Hypothalamus (tissue), 51 donors: ENCODE measurements at regions not wholly inside any gene's neighbourhood (a gene's known extent, or its start where the extent isn't known, plus 50 kb on each side); places are given as distances from the start of the nearest gene placed in this dataset.
A peak's percentile ranks its signal among the peaks of the same experiment; 100 is the strongest.

Experiments
- DNase-seq, 51 donors: peaks; one replicate each; lab custom pipeline; 2025; lab: John Stamatoyannopoulos, UW

GRCh38 chr18:39909706-39910105 is 2045.3 kb upstream of the PIK3C3 start:
- DNase-seq, result no peak

DNA sequence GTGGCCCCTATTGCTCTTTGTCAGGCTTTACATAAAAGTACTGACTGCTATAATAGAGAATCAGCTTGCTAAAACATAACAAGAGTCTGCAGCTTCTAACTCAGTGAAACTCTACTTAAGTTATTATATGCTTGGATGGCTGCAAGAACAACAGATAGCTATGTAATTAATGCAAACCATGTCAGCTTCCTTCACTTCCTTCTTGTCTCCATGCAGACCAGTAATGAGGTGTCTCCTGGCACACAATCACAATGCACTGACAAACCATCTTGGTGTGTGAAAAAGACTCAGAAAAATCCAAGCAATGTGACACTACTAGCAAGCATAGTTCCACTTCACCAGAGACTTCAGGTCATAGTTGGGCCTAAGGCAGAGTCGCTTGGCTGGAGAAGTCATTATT is 2068.9 kb upstream of the PIK3C3 start:
- DNase-seq, result no peak

- DNase-seq, result no peak
Observed at GRCh38 chr18:39872651-39873050, 2082.4 kb upstream of the PIK3C3 start.

GRCh38 chr18:39871961-39872360 is 2083.1 kb upstream of the PIK3C3 start:
- no peak for DNase-seq

- DNase-seq, result no peak
Observed at GRCh38 chr18:39870591-39870990, 2084.4 kb upstream of the PIK3C3 start.

GRCh38 chr18:39863916-39864315 is 2091.1 kb upstream of the PIK3C3 start:
- DNase-seq, result peak in 2 of 51 donors; percentile 3 to 16

- no peak for DNase-seq
Observed at GRCh38 chr18:39862341-39862740, 2092.7 kb upstream of the PIK3C3 start.

DNA sequence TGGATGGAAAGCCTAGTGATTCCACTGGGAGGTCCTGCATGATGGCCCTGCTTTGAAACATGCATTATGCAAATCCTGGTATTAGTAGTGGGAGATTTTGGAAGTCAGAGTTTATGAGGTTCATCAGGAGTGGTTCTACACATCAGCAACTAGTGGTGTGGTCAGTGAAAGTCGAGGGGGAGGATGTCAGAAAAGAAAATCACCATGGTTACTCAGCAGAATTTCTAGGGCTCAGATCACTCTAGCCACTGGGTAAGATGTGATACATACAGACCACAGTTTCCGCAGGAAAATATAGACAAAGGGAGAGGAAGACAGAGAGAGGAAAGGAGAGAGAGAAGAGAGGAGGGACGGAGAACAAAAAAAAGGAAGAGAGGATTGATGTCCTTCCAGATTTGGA is 2100.7 kb upstream of the PIK3C3 start:
- no peak for DNase-seq

DNA sequence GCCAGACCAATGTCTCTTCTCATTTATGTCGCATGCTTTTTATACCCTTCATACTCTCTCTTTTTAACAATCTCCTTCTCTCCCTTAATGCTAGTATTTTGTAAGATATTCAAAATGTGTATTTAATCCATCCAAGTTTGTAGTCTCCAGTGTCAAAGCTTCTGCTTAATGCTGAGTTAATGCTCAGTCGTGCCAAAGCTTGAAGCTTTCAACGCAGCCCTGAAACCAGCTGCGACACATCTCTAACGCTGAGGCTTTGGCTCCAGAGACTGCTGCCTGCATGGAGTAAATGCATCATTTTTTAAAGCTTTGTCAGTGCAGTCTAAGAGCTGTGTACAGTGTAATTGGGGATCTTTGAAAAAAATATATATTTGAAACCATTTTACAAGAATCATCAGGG is 2108.8 kb upstream of the PIK3C3 start:
- DNase-seq, result no peak

GRCh38 chr18:39845631-39846030 is 2109.4 kb upstream of the PIK3C3 start:
- DNase-seq, result no peak

GRCh38 chr18:39845106-39845505 is 2109.9 kb upstream of the PIK3C3 start:
- DNase-seq, result no peak

- no peak for DNase-seq
Observed at GRCh38 chr18:39843546-39843945, 2111.5 kb upstream of the PIK3C3 start.

DNA sequence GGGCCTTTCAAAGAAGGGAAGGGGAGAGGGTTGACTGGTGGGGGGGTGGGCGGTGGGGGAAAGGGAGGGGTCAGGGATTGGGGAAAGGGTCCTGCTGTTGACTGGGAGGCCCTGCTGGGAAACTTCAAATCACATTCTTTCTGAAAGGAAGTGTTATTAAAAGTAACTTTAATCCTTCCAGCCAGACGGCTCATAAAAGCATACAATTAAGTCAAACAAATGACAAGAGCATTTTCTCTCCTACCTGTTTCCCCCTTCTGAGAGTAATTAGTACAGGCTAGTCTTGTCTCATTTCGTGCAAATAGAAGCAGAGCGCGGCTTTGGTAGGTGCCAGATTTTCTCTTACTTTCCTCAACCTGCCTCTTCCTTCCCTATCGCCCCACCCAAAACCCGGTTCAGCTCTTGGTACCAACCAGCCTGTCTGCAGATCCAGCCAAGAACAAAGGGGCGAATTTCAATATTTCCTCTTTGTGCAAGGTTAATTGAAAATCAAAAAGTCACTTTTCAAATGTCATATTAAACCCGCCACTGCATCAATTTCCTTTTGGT is 2112.6 kb upstream of the PIK3C3 start:
- DNase-seq, result peak in 3 of 51 donors; percentile 1 to 55 (median 5)

DNA sequence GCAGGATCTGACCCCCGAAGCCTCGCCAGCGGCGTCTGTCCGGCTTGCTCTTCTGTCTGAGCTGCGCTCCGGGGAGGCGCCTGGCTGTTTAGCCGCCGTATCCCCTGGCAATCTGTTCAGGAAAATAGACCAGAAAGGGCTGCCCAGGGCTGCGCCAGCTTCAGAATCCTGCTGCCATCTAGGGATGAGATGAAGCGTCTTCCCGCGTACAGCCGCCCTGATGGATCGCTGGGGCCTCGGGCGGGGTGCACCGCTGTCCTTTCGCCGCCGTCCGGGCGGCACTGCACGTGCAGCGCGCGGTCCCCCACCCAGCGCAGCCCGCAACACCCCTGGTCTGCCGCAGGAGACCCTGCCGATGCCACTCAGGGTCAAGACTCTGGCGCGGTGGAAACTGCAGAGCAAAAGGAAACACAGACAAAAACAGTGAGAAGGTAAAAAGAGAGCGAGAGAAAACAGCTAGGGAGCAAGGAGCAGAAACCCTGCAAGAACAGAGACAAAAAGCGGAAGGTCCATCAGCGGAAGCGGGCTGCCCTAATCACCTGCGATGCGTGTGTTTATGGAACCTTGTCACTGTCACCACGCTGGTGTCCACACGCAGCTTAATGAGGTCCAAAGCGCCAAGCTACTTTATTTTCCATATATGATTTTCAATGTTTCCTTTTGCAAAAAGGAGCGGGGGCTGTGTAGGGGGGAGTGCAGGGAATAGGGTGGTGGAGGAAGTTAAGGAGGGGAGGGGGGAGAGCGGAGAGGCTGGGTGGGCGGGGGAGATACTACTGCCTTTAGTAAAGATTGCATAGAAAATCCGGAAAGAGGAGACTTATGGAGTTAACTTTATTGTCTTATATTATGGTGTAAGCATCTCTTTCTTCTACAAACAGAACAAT is 2113.3 kb upstream of the PIK3C3 start:
- DNase-seq, result peak in 48 of 51 donors; percentile 7 to 86 (median 50)

DNA sequence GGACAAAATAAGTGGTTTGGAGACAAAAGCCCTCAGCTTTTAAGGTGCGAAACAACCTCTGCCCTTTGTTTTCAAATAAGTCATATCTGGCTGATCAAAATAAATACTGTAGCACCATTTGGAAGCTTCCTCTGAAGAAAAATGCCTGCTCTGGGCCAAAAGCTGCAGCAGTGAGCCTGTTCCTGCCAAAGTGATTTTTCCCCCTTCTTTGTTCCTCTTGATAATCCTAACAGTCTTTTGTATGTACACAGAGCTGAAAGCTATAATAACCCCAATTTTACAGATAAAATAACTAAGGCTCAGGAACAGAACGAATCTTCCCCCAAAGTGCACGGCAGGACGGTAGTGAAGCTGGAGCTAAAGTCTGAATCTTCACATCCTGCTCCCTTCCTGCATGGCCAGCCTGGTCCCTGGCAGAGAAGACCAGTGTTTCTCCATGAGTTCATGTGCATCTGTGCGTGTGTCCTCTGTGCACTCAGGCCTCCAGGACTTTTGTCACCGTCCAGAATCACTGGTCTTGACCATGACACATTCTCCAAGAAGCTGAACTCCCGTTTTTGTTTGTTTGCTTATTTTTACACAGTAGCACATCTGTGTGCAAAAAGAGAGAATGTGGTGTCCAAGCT is 2114.1 kb upstream of the PIK3C3 start:
- peak in 1 of 51 donors; percentile 49 for DNase-seq

- DNase-seq, result no peak
Observed at GRCh38 chr18:39840406-39840805, 2114.6 kb upstream of the PIK3C3 start.

- DNase-seq, result no peak
Observed at GRCh38 chr18:39839782-39840181, 2115.3 kb upstream of the PIK3C3 start.

DNA sequence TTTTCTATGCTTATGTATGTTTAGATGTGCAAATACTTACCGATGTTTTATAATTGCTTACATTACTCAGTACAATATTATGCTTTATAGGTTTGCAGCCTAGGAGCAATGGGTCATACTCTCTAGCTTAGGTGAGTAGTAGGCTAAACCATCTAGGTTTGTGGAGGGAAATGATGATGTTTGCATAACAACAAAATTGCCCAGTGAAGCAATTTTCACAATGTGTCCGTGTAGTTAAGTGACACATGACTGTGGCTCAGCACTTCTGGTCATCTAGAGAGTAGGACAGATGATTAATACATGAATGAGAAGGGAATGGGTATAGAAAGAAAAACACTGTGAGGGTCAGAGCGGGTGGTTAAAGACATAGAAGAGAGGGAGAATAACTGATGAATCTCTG is 2116.2 kb upstream of the PIK3C3 start:
- DNase-seq, result no peak

- no peak for DNase-seq
Observed at GRCh38 chr18:39835303-39836030, 2119.6 kb upstream of the PIK3C3 start.

- no peak for DNase-seq
Observed at GRCh38 chr18:39834636-39835035, 2120.4 kb upstream of the PIK3C3 start.

- no peak for DNase-seq
Observed at GRCh38 chr18:39825485-39826150, 2129.4 kb upstream of the PIK3C3 start.
